Ishikawa (cell line): ENCODE measurements at regions not wholly inside any gene's neighbourhood (a gene's known extent, or its start where the extent isn't known, plus 50 kb on each side); places are given as distances from the start of the nearest gene placed in this dataset.

Source experiments
- CEBPB ChIP-seq: IDR thresholded peaks from 2 replicates; pipeline ENCODE4 v1.6.1; 2012
- CREB1 ChIP-seq: IDR thresholded peaks from 2 replicates; pipeline ENCODE4 v1.6.1; 2012; ENCODE audit warnings: low read depth
- EGR1 ChIP-seq: IDR thresholded peaks from 2 replicates; pipeline ENCODE4 v1.6.1; 2012
- EP300 ChIP-seq: IDR thresholded peaks from 2 replicates; pipeline ENCODE4 v1.6.1; 2012; ENCODE audit warnings: borderline replicate concordance
- FOXM1 ChIP-seq: IDR thresholded peaks from 2 replicates; pipeline ENCODE4 v1.6.1; 2012; ENCODE audit warnings: low read depth, borderline replicate concordance
- MAX ChIP-seq: IDR thresholded peaks from 2 replicates; pipeline ENCODE4 v1.6.1; 2012
- NFIC ChIP-seq: IDR thresholded peaks from 2 replicates; pipeline ENCODE4 v1.6.1; 2012
- RAD21 ChIP-seq: IDR thresholded peaks from 2 replicates; pipeline ENCODE4 v1.6.1; 2012; ENCODE audit warnings: low read depth
- TAF1 ChIP-seq: IDR thresholded peaks from 2 replicates; pipeline ENCODE4 v1.6.1; 2012; ENCODE audit warnings: low read depth, mild to moderate bottlenecking
- TCF12 ChIP-seq: IDR thresholded peaks from 2 replicates; pipeline ENCODE4 v1.6.1; 2012; ENCODE audit warnings: low read depth
- TEAD4 ChIP-seq: IDR thresholded peaks from 2 replicates; pipeline ENCODE4 v1.6.1; 2012
- YY1 ChIP-seq: IDR thresholded peaks from 2 replicates; pipeline ENCODE4 v1.6.1; 2012; ENCODE audit warnings: low read depth
- ZBTB7A ChIP-seq: IDR thresholded peaks from 2 replicates; pipeline ENCODE4 v1.6.1; 2012; ENCODE audit warnings: low read depth
- TF ChIP-seq, protein P1 (sequence below): IDR thresholded peaks from 2 replicates; pipeline ENCODE4 v1.6.1; 2012
- TF ChIP-seq, protein P2 (sequence below): IDR thresholded peaks from 2 replicates; pipeline ENCODE4 v1.6.1; 2012; ENCODE audit warnings: low read depth, mild to moderate bottlenecking

- TF ChIP-seq FOXM1 (no peak), TAF1 (no peak)
Observed at GRCh38 chr6:155599561-155599960, 143.9 kb upstream of the NOX3 start.

DNA sequence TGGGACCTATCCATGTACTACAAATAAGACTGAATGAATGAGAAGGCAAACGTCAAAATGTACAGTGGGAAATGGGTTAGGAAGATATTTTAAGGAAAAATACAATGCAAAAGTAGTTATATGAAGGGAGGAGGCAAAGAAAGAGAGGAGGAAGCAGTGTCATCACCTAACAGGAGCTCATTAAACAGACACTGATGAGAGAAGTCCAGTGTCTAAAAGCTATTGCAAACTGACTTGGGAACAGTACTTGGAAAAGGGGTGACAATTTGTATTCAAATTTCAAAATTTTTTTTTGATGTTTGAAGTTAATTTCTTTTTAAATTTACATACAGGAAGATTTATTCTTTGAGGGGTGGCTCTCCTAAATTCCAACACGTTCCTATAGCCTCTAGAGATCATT, 143.5 kb upstream of the NOX3 start:
- TF ChIP-seq TEAD4 (no peak), ZBTB7A (no peak), RAD21 (no peak), TAF1 (no peak), CREB1 (no peak), TCF12 (no peak), MAX (no peak), CEBPB (no peak), EGR1 (no peak), YY1 (no peak), NFIC (no peak), EP300 (no peak)
- TF ChIP-seq, protein P1, sequence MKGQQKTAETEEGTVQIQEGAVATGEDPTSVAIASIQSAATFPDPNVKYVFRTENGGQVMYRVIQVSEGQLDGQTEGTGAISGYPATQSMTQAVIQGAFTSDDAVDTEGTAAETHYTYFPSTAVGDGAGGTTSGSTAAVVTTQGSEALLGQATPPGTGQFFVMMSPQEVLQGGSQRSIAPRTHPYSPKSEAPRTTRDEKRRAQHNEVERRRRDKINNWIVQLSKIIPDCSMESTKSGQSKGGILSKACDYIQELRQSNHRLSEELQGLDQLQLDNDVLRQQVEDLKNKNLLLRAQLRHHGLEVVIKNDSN = no peak

DNA sequence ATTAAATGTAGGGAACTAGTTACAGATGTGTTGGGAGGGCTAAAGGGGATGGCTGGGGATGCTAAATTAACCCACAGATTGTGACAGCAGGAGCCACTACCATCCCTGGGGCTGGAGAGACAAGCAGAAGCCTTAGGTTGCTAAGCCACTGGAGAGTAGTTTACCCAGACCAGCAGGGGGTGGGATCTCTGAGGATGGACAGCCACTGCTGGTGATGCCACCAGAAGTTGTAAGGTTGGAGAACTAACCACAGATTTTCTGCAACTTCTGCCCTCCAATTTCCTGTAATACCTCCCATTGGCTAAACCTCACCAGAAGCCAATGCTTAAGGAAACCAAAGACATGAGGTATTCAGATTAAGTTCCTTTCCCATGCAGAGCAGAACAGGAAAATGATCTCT, 139.6 kb upstream of the NOX3 start:
- TF ChIP-seq MAX (no peak), NFIC (no peak)
- TF ChIP-seq, protein P1 = no peak

- TF ChIP-seq TEAD4 = no peak
- TF ChIP-seq, protein P1 = no peak
- TF ChIP-seq FOXM1 = no peak
- TF ChIP-seq TCF12 = no peak
- TF ChIP-seq CREB1 = no peak
- TF ChIP-seq, protein P2, sequence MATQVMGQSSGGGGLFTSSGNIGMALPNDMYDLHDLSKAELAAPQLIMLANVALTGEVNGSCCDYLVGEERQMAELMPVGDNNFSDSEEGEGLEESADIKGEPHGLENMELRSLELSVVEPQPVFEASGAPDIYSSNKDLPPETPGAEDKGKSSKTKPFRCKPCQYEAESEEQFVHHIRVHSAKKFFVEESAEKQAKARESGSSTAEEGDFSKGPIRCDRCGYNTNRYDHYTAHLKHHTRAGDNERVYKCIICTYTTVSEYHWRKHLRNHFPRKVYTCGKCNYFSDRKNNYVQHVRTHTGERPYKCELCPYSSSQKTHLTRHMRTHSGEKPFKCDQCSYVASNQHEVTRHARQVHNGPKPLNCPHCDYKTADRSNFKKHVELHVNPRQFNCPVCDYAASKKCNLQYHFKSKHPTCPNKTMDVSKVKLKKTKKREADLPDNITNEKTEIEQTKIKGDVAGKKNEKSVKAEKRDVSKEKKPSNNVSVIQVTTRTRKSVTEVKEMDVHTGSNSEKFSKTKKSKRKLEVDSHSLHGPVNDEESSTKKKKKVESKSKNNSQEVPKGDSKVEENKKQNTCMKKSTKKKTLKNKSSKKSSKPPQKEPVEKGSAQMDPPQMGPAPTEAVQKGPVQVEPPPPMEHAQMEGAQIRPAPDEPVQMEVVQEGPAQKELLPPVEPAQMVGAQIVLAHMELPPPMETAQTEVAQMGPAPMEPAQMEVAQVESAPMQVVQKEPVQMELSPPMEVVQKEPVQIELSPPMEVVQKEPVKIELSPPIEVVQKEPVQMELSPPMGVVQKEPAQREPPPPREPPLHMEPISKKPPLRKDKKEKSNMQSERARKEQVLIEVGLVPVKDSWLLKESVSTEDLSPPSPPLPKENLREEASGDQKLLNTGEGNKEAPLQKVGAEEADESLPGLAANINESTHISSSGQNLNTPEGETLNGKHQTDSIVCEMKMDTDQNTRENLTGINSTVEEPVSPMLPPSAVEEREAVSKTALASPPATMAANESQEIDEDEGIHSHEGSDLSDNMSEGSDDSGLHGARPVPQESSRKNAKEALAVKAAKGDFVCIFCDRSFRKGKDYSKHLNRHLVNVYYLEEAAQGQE = no peak
- no peak for TF ChIP-seq NFIC
- no peak for TF ChIP-seq ZBTB7A
- TF ChIP-seq MAX = no peak
- no peak for TF ChIP-seq EP300
- TF ChIP-seq YY1 = no peak
Observed at GRCh38 chr6:155591741-155592140, 136.1 kb upstream of the NOX3 start.

DNA sequence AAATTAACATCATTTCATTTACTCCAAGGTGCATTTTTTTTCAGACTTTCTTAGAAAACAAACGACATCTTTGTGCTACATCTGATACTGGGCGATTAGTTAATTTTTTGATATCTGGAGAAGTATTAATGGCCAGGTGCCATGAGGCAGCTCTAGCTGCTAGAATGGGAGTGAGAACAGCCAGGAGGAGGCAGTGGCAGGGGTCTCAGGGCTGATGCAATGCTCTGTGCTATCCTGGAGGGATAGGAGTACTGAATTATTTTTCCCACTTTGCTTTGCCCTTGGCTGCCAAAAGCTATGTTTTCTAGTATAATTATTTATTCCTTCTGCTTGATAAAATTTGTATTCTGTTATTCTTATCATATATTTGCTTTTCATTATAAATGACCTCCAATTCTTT, 133.6 kb upstream of the NOX3 start:
- TF ChIP-seq TEAD4 (no peak), YY1 (no peak), TCF12 (no peak), CREB1 (no peak), RAD21 (no peak), EGR1 (no peak), CEBPB (no peak), TAF1 (no peak), ZBTB7A (no peak), MAX (no peak), NFIC (no peak), EP300 (no peak), FOXM1 (no peak)
- TF ChIP-seq, protein P1 = no peak
- TF ChIP-seq, protein P2 = no peak

DNA sequence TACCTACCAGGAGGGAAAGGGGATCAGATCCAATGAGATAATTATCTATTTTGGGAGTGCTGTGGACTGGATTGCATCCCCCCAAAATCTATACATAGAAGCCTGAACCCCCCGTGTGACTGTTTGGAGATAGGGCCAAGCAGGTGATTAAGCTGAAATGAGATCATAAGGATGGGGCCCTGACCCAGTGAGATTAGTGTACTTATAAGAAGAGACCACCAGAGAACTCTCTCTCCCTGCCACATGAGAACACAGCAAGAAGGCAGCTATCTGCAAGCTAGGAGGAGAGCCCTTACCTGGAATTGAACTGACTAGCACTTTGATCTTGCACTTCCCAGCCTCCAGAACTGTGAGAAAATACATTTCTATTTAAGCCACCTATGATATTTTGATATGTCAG, 132.2 kb upstream of the NOX3 start:
- no peak for TF ChIP-seq FOXM1
- no peak for TF ChIP-seq CEBPB
- no peak for TF ChIP-seq YY1
- TF ChIP-seq CREB1 = no peak
- TF ChIP-seq TCF12 = no peak
- TF ChIP-seq NFIC = no peak
- no peak for TF ChIP-seq TEAD4
- TF ChIP-seq RAD21 = no peak
- TF ChIP-seq, protein P2 = no peak
- no peak for TF ChIP-seq ZBTB7A
- TF ChIP-seq, protein P1 = no peak
- TF ChIP-seq EGR1 = no peak
- TF ChIP-seq EP300 = no peak
- TF ChIP-seq TAF1 = no peak
- TF ChIP-seq MAX = no peak
